AG09309 (cell line): ENCODE measurements at regions not wholly inside any gene's neighbourhood (a gene's known extent, or its start where the extent isn't known, plus 50 kb on each side); places are given as distances from the start of the nearest gene placed in this dataset.

Experiments
- DNase-seq: peaks from one replicate; pipeline ENCODE4 v3.0.0-alpha.2; 2010; ENCODE audit warnings: low read depth
- H3K4me3 ChIP-seq: 2 replicates; pipeline ENCODE4 v1.5.1; 2011; ENCODE audit warnings: mild to moderate bottlenecking, low read depth, low read length, moderate library complexity; ENCODE audit not compliant: control insufficient read depth
- CTCF ChIP-seq: IDR thresholded peaks from 2 replicates; pipeline ENCODE4 v1.5.1; 2011; ENCODE audit warnings: mild to moderate bottlenecking, low read depth, low read length, inconsistent platforms; ENCODE audit not compliant: insufficient read depth, control insufficient read depth; ENCODE audit errors: missing control alignments

GRCh38 chr3:157672061-157672460, 168.8 kb upstream of the VEPH1 start:
- DNase-seq: no peak
- TF ChIP-seq CTCF: no peak
- H3K4me3 ChIP-seq: no peak overlapping the region

GRCh38 chr3:157671656-157672055, 168.4 kb upstream of the VEPH1 start:
- DNase-seq: no peak
- no peak for TF ChIP-seq CTCF
- H3K4me3 ChIP-seq: no peak overlapping the region

- no peak overlapping the region for H3K4me3 ChIP-seq
- no peak for TF ChIP-seq CTCF
- no peak for DNase-seq
Measured at GRCh38 chr3:157669416-157669815, 166.2 kb upstream of the VEPH1 start.

GRCh38 chr3:157667493-157667892, 164.3 kb upstream of the VEPH1 start:
- no peak overlapping the region for H3K4me3 ChIP-seq
- no peak for TF ChIP-seq CTCF
- no peak for DNase-seq

- H3K4me3 ChIP-seq: no peak overlapping the region
- no peak for DNase-seq
- no peak for TF ChIP-seq CTCF
Measured at GRCh38 chr3:157662171-157662570, 159.0 kb upstream of the VEPH1 start.

GRCh38 chr3:157660847-157661246, 157.6 kb upstream of the VEPH1 start:
- H3K4me3 ChIP-seq: no peak overlapping the region
- TF ChIP-seq CTCF: no peak
- DNase-seq: no peak

- no peak for TF ChIP-seq CTCF
- DNase-seq: no peak
Measured at GRCh38 chr3:157652366-157652765, 149.2 kb upstream of the VEPH1 start.

More at GRCh38 chr3:157652366-157652765, 149.2 kb upstream of the VEPH1 start:
- no peak overlapping the region for H3K4me3 ChIP-seq
